ENCODE measurements at regions not wholly inside any gene's neighbourhood (a gene's known extent, or its start where the extent isn't known, plus 50 kb on each side); places are given as distances from the start of the nearest gene placed in this dataset.
A peak's percentile ranks its signal among the peaks of the same experiment; 100 is the strongest.

GRCh38 chr6:22904431-22904830, 335.1 kb downstream of the HDGFL1 start:
- TF ChIP-seq CTCF (IDR thresholded peaks at IDR 0.05; ENCODE audit: insufficient read depth, low read length, missing control alignments): no peak
- no peak for DNase-seq (ENCODE audit: low read depth, low spot score)
- CTCF ChIA-PET: interaction anchor here (1.9 kb wide), 1 partner anchor 14 kb away, joined by 4 read pairs; no protein-coding TSS in a partner anchor
- POLR2A ChIA-PET: no interaction called here
- H3K4me3 ChIP-seq (ENCODE audit: low read depth, low read length): no peak overlapping the region

GRCh38 chr6:22906091-22906549, 336.8 kb downstream of the HDGFL1 start:
- no peak for DNase-seq (ENCODE audit: low read depth, low spot score)

GRCh38 chr6:22907085-22907484, 337.7 kb downstream of the HDGFL1 start:
- ChIA-PET POLR2A (no interaction called here), CTCF (interaction anchor here (0.9 to 1.7 kb wide), 7 partner anchors 9 to 45 kb away, joined by 3 to 6 read pairs (median 4); no protein-coding TSS in a partner anchor)
- TF ChIP-seq CTCF (IDR thresholded peaks at IDR 0.05; ENCODE audit: insufficient read depth, low read length, missing control alignments): no peak
- no peak for DNase-seq (ENCODE audit: low read depth, low spot score)
- H3K4me3 ChIP-seq (ENCODE audit: low read depth, low read length): no peak overlapping the region

More at GRCh38 chr6:22906091-22906549, 336.8 kb downstream of the HDGFL1 start:
- CTCF ChIA-PET: interaction anchor here (0.6 to 1.9 kb wide), 13 partner anchors 10 to 540 kb away, joined by 3 to 6 read pairs (median 4); no protein-coding TSS in a partner anchor
- POLR2A ChIA-PET: no interaction called here
- no peak overlapping the region for H3K4me3 ChIP-seq (ENCODE audit: low read depth, low read length)
- TF ChIP-seq CTCF (IDR thresholded peaks at IDR 0.05; ENCODE audit: insufficient read depth, low read length, missing control alignments): peak; percentile 13

GRCh38 chr6:22910370-22910769, 341.0 kb downstream of the HDGFL1 start:
- ChIA-PET POLR2A (no interaction called here), CTCF (no interaction called here)
- no peak for DNase-seq (ENCODE audit: low read depth, low spot score)
- H3K4me3 ChIP-seq (ENCODE audit: low read depth, low read length): no peak overlapping the region
- no peak for TF ChIP-seq CTCF (IDR thresholded peaks at IDR 0.05; ENCODE audit: insufficient read depth, low read length, missing control alignments)

GRCh38 chr6:22913612-22914011, 344.2 kb downstream of the HDGFL1 start:
- no peak for DNase-seq (ENCODE audit: low read depth, low spot score)
- POLR2A ChIA-PET: no interaction called here
- no peak for TF ChIP-seq CTCF (IDR thresholded peaks at IDR 0.05; ENCODE audit: insufficient read depth, low read length, missing control alignments)
- no peak overlapping the region for H3K4me3 ChIP-seq (ENCODE audit: low read depth, low read length)
- CTCF ChIA-PET: no interaction called here

- ChIA-PET CTCF (interaction anchor here (2.1 kb wide), 1 partner anchor 10 kb away, joined by 6 read pairs; no protein-coding TSS in a partner anchor), POLR2A (no interaction called here)
- no peak for TF ChIP-seq CTCF (IDR thresholded peaks at IDR 0.05; ENCODE audit: insufficient read depth, low read length, missing control alignments)
- H3K4me3 ChIP-seq (ENCODE audit: low read depth, low read length): no peak overlapping the region
- no peak for DNase-seq (ENCODE audit: low read depth, low spot score)
Observed at GRCh38 chr6:22917344-22917743, 348.0 kb downstream of the HDGFL1 start.
